GM10266 (cell line): ENCODE measurements at regions not wholly inside any gene's neighbourhood (a gene's known extent, or its start where the extent isn't known, plus 50 kb on each side); places are given as distances from the start of the nearest gene placed in this dataset.
"Not testable (repeated sequence)": the region's sequence is repeated elsewhere in the genome, so short reads cannot be mapped to it uniquely, and the experiment has no call there.

Experiments used
- DNase-seq: peaks from one replicate; pipeline ENCODE4 v3.0.0; 2012; ENCODE audit errors: extremely low spot score
- CTCF ChIP-seq: IDR thresholded peaks from 2 replicates; pipeline ENCODE4 v1.5.1; 2012; ENCODE audit warnings: mild to moderate bottlenecking, low read depth; ENCODE audit not compliant: control insufficient read depth, insufficient read depth; ENCODE audit errors: missing control alignments

GRCh38 chr16:63789603-63790002, 1332.3 kb downstream of the CDH11 start:
- no peak for TF ChIP-seq CTCF
- no peak for DNase-seq

GRCh38 chr16:63787014-63787413, 1334.8 kb downstream of the CDH11 start:
- TF ChIP-seq CTCF, result no peak
- no peak for DNase-seq

- no peak for DNase-seq
- TF ChIP-seq CTCF, result no peak
Observed at GRCh38 chr16:63785170-63785569, 1336.7 kb downstream of the CDH11 start.

- TF ChIP-seq CTCF, result no peak
- no peak for DNase-seq
Observed at GRCh38 chr16:63776437-63776836, 1345.4 kb downstream of the CDH11 start.

GRCh38 chr16:63776034-63776433, 1345.8 kb downstream of the CDH11 start:
- no peak for DNase-seq
- TF ChIP-seq CTCF, result no peak

GRCh38 chr16:63774302-63774701, 1347.6 kb downstream of the CDH11 start:
- no peak for DNase-seq
- no peak for TF ChIP-seq CTCF

GRCh38 chr16:63769211-63769610, 1352.7 kb downstream of the CDH11 start:
- DNase-seq, result no peak
- TF ChIP-seq CTCF, result no peak

- DNase-seq, result not testable (repeated sequence)
Observed at GRCh38 chr16:63760246-63760645, 1361.6 kb downstream of the CDH11 start.
